ENCODE measurements at regions not wholly inside any gene's neighbourhood (a gene's known extent, or its start where the extent isn't known, plus 50 kb on each side); places are given as distances from the start of the nearest gene placed in this dataset.

DNA sequence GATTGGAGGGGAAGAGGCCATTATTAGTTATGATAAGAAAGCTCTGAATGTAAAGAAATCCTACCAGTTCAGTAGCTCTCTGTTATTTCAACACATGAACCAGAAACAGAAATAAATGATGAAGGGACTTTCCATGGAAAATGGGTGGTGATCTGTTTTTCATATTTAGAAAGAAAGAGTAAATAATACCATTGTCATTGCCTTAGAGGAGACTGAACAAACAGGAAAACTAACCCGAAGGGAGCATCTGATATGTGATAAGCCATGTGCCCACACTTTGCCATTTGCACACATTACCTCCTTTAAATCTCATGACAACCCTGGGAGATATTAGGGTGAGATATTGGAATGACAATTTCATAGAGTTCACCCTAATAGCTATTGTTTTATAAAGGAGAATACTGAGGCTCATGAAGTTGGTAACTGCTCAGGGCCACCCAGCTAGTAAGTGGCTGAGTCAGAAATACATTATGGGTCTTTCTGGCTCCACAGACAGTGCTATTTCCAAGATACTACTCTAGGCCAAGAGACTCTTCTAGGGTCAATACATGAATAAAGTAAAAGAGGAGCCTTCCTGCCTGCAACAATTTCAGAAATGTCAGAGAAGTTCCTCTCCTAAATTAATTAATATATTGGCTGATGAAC lies 111.0 kb upstream of the SLIT3 start:
- no peak for TF ChIP-seq TCF12 (IDR thresholded peaks at IDR 0.05; ENCODE audit: low read depth, low read length)
- no peak for TF ChIP-seq RFX5 (IDR thresholded peaks at IDR 0.05; ENCODE audit: borderline replicate concordance, low read depth, low read length)
- TF ChIP-seq GTF2F1 (IDR thresholded peaks at IDR 0.05; ENCODE audit: borderline replicate concordance, low read depth, low read length): no peak
- no peak overlapping the region for H2AFZ ChIP-seq (ENCODE audit: low read length)
- no peak overlapping the region for H2BK15ac ChIP-seq (ENCODE audit: low read length)
- H3K14ac ChIP-seq (ENCODE audit: insufficient read length): no peak overlapping the region
- H3K4me3 ChIP-seq (ENCODE audit: extremely low read depth in 1 of 4, insufficient read depth in 2 of 4, low read depth in 3 of 4, low read length in 4 of 4): no peak overlapping the region
- H3K4ac ChIP-seq (replicated peaks; ENCODE audit: insufficient read length, low read depth, low read length): no peak overlapping the region
- ChIA-PET CTCF (ENCODE audit: partially characterized antibody) (no interaction called here), POLR2A (ENCODE audit: partially characterized antibody) (interaction anchor here (0.6 kb wide), 1 partner anchor 65 kb away, joined by 3 read pairs; no protein-coding TSS in a partner anchor)
- H4K20me1 ChIP-seq (replicated peaks in 1 of 2; ENCODE audit: control insufficient read depth in 1 of 2, insufficient read depth in 2 of 2, low read length in 2 of 2): no peaks in the 10 kb centered on the region
- H3K4me1 ChIP-seq (replicated peaks in 1 of 4; ENCODE audit: control insufficient read depth in 3 of 4, insufficient read depth in 4 of 4, low read length in 3 of 4): no peaks in the 10 kb centered on the region
- H2BK120ac ChIP-seq (replicated peaks; ENCODE audit: low read depth, low read length): no peak overlapping the region
- no peak overlapping the region for H4K8ac ChIP-seq (ENCODE audit: extremely low read depth, insufficient read depth, low read length)
- no peak overlapping the region for H3K27ac ChIP-seq (ENCODE audit: low read depth, low read length)
- no peak overlapping the region for H4K91ac ChIP-seq (replicated peaks; ENCODE audit: insufficient read length, low read length)
- no peak overlapping the region for H3K23ac ChIP-seq (ENCODE audit: insufficient read length)
- no peaks in the 10 kb centered on the region for H3K9me3 ChIP-seq (ENCODE audit: insufficient read depth in 2 of 2, low read depth in 1 of 2, low read length in 1 of 2)
- H3K79me1 ChIP-seq (ENCODE audit: low read depth, low read length): no peaks in the 10 kb centered on the region
- no peak overlapping the region for H2BK5ac ChIP-seq (ENCODE audit: low read depth, low read length)
- H2BK20ac ChIP-seq (ENCODE audit: low read length): no peak overlapping the region
- H3K56ac ChIP-seq (replicated peaks; ENCODE audit: insufficient read length, low read depth, low read length): no peak overlapping the region
- H2BK12ac ChIP-seq (ENCODE audit: low read depth, low read length): no peak overlapping the region
- H3K4me2 ChIP-seq (ENCODE audit: insufficient read depth in 1 of 2, low read depth in 2 of 2, low read length in 2 of 2): no peak overlapping the region
- H4K5ac ChIP-seq (ENCODE audit: insufficient read length, low read depth, low read length): no peak overlapping the region
- no peak overlapping the region for H3K9ac ChIP-seq (replicated peaks in 1 of 4; ENCODE audit: extremely low read depth in 1 of 4, low read depth in 3 of 4, low read length in 3 of 4)
- H3K27me3 ChIP-seq (replicated peaks in 1 of 4; ENCODE audit: control insufficient read depth in 3 of 4, extremely low read depth in 1 of 4, insufficient read depth in 3 of 4, low read length in 3 of 4): no peaks in the 10 kb centered on the region; a peak in 1 of 7 replicates
- H2AK5ac ChIP-seq (ENCODE audit: low read depth, low read length): no peak overlapping the region
- no peak overlapping the region for H3K18ac ChIP-seq (ENCODE audit: extremely low read depth, low read length)
- no peak for DNase-seq (ENCODE audit: low read depth in 1 of 2, low spot score in 2 of 2)
- H3K36me3 ChIP-seq (ENCODE audit: control insufficient read depth in 2 of 4, insufficient read depth in 4 of 4, low read length in 3 of 4): no peaks in the 10 kb centered on the region
- FAIRE-seq: no peak
- WGBS, 2 experiments (ENCODE audit: extremely low coverage in 1 of 2, insufficient coverage in 1 of 2, insufficient read length in 1 of 2, insufficient replicate concordance in 2 of 2, low coverage in 1 of 2, low lambda C conversion rate in 2 of 2, missing lambda C conversion rate in 1 of 2): 81% methylated on average over 1 of the region's 1 CpG; no CpG with 5 or more reads in 1 of the 2 experiments
- H3K79me2 ChIP-seq (ENCODE audit: control insufficient read depth in 1 of 2, insufficient read depth in 2 of 2, low read length in 2 of 2): no peaks in the 10 kb centered on the region
- H3K23me2 ChIP-seq (ENCODE audit: low read depth, low read length): no peaks in the 10 kb centered on the region

Measured in H1 (cell line).